Osteoblast (primary cell): ENCODE measurements at regions not wholly inside any gene's neighbourhood (a gene's known extent, or its start where the extent isn't known, plus 50 kb on each side); places are given as distances from the start of the nearest gene placed in this dataset.

Source experiments
- DNase-seq: peaks from one replicate; pipeline ENCODE4 v3.0.0; 2011; ENCODE audit warnings: low spot score, mixed read lengths; ENCODE audit not compliant: insufficient read length; ENCODE audit errors: missing footprints
- H2AFZ ChIP-seq: 2 replicates; pipeline ENCODE4 v1.6.0; 2011; ENCODE audit warnings: mild to moderate bottlenecking, low read length
- H3K27ac ChIP-seq: 2 replicates; pipeline ENCODE4 v1.5.1; 2011; ENCODE audit warnings: mild to moderate bottlenecking, low read depth, low read length, moderate library complexity
- H3K27me3 ChIP-seq: 2 replicates; pipeline ENCODE4 v1.6.0; 2012; ENCODE audit warnings: mild to moderate bottlenecking, control low read depth, inconsistent platforms, low read length, moderate library complexity; ENCODE audit not compliant: insufficient read depth
- H3K36me3 ChIP-seq: 2 replicates; pipeline ENCODE4 v1.5.1; 2011; ENCODE audit warnings: mild to moderate bottlenecking, low read length, control low read depth, moderate library complexity; ENCODE audit not compliant: insufficient read depth
- H3K4me1 ChIP-seq: 2 replicates; pipeline ENCODE4 v1.5.1; 2011; ENCODE audit warnings: mild to moderate bottlenecking, low read length, control low read depth, moderate library complexity; ENCODE audit not compliant: insufficient read depth
- H3K4me2 ChIP-seq: 2 replicates; pipeline ENCODE4 v1.6.0; 2011; ENCODE audit warnings: mild to moderate bottlenecking, low read length; ENCODE audit not compliant: insufficient read depth
- H3K4me3 ChIP-seq: fragments of 200-600 bp; sonication (generic); 3 replicates; pipeline ENCODE4 v1.5.1; 2012; ENCODE audit warnings: mild to moderate bottlenecking, low read length, inconsistent platforms; ENCODE audit not compliant: insufficient read depth
- H3K79me2 ChIP-seq: 2 replicates; pipeline ENCODE4 v1.6.0; 2012; ENCODE audit warnings: mild to moderate bottlenecking, low read length, control low read depth, inconsistent platforms; ENCODE audit not compliant: insufficient read depth
- H3K9me3 ChIP-seq: 2 replicates; pipeline ENCODE4 v1.5.1; 2011; ENCODE audit warnings: low read depth, low read length, control low read depth
- H4K20me1 ChIP-seq: 2 replicates; pipeline ENCODE4 v1.6.0; 2012; ENCODE audit warnings: mild to moderate bottlenecking, low read length, control low read depth; ENCODE audit not compliant: insufficient read depth
- CTCF ChIP-seq: IDR thresholded peaks from 2 replicates; pipeline ENCODE4 v1.5.1; 2011; ENCODE audit warnings: mild to moderate bottlenecking, low read depth, low read length, moderate library complexity; ENCODE audit errors: extremely low read depth

GRCh38 chr22:26792522-26792921 is 135.1 kb downstream of the MIAT start:
- H3K4me1 ChIP-seq, result peaks cover 10% of the 10 kb centered on the region
- H3K79me2 ChIP-seq, result no peaks in the 10 kb centered on the region
- H3K9me3 ChIP-seq, result no peaks in the 10 kb centered on the region
- no peak for DNase-seq
- no peak overlapping the region for H3K27ac ChIP-seq
- no peak overlapping the region for H2AFZ ChIP-seq
- TF ChIP-seq CTCF, result no peak
- H3K4me3 ChIP-seq, result no peak overlapping the region
- no peaks in the 10 kb centered on the region for H3K27me3 ChIP-seq
- no peaks in the 10 kb centered on the region for H4K20me1 ChIP-seq
- no peak overlapping the region for H3K4me2 ChIP-seq
- H3K36me3 ChIP-seq, result no peaks in the 10 kb centered on the region

GRCh38 chr22:26796785-26797184 is 139.4 kb downstream of the MIAT start:
- DNase-seq, result no peak
- TF ChIP-seq CTCF, result no peak
- Histone ChIP-seq H3K4me1 (peaks cover 13% of the 10 kb centered on the region), H3K36me3 (no peaks in the 10 kb centered on the region), H3K4me2 (no peak overlapping the region), H4K20me1 (no peaks in the 10 kb centered on the region), H3K4me3 (no peak overlapping the region), H2AFZ (no peak overlapping the region), H3K27ac (no peak overlapping the region), H3K79me2 (no peaks in the 10 kb centered on the region), H3K27me3 (no peaks in the 10 kb centered on the region), H3K9me3 (no peaks in the 10 kb centered on the region)

- Histone ChIP-seq H3K9me3 (no peaks in the 10 kb centered on the region), H3K4me2 (no peak overlapping the region), H3K36me3 (no peaks in the 10 kb centered on the region), H3K4me3 (no peak overlapping the region), H4K20me1 (no peaks in the 10 kb centered on the region), H2AFZ (no peak overlapping the region), H3K79me2 (no peaks in the 10 kb centered on the region), H3K27me3 (no peaks in the 10 kb centered on the region), H3K27ac (no peak overlapping the region), H3K4me1 (peaks cover 13% of the 10 kb centered on the region)
- TF ChIP-seq CTCF, result peak; percentile 9
- no peak for DNase-seq
Observed at GRCh38 chr22:26797910-26798309, 140.5 kb downstream of the MIAT start.

GRCh38 chr22:26798462-26799065 is 141.2 kb downstream of the MIAT start:
- Histone ChIP-seq H3K9me3 (no peaks in the 10 kb centered on the region), H3K4me2 (no peak overlapping the region), H3K27me3 (no peaks in the 10 kb centered on the region), H3K4me1 (peaks cover 13% of the 10 kb centered on the region), H4K20me1 (no peaks in the 10 kb centered on the region), H3K27ac (no peak overlapping the region), H2AFZ (no peak overlapping the region), H3K79me2 (no peaks in the 10 kb centered on the region), H3K4me3 (no peak overlapping the region), H3K36me3 (no peaks in the 10 kb centered on the region)
- no peak for DNase-seq
- TF ChIP-seq CTCF, result no peak
